SK-N-SH (cell line): ENCODE measurements at regions not wholly inside any gene's neighbourhood (a gene's known extent, or its start where the extent isn't known, plus 50 kb on each side); places are given as distances from the start of the nearest gene placed in this dataset.

Experiments used
- CTCF ChIA-PET: fragments of 300-600, 350-600 bp; formaldehyde crosslinking; extraction: SDS; loops from one replicate; lab custom pipeline; 2021; lab: Yijun Ruan, JAX
- POLR2A ChIA-PET: fragments of 350-600 bp; sonication (Branson Sonifier 250); formaldehyde crosslinking; extraction: SDS; loops from one replicate; lab custom pipeline; 2020; ENCODE audit warnings: antibody characterized with exemption, inconsistent platforms; lab: Yijun Ruan, JAX
- DNase-seq: peaks from one replicate; pipeline ENCODE4 v3.0.0; 2012
- H2AFZ ChIP-seq: fragments of 200-600 bp; sonication (generic); 2 replicates; pipeline ENCODE4 v1.8.1; 2016; ENCODE audit warnings: antibody characterized with exemption, mild to moderate bottlenecking, low read depth
- H3F3A ChIP-seq: fragments of 200-600 bp; sonication (generic); replicated peaks from 2 replicates; pipeline ENCODE3; 2016; ENCODE audit warnings: antibody characterized with exemption, mild to moderate bottlenecking; ENCODE audit not compliant: insufficient read depth
- H3K27ac ChIP-seq, 2 experiments: fragments of 200-500 bp in 1 of 2; fragments of 200-600 bp in 1 of 2; sonication (Bioruptor generic) in 1 of 2; sonication (generic), shearing (Covaris generic) in 1 of 2; 2 replicates each; pipeline versions ENCODE4 v1.5.1 to v1.6.1; 2014 to 2016; ENCODE audit warnings: low read depth in 2 of 2, inconsistent platforms in 1 of 2, low read length in 1 of 2, mild to moderate bottlenecking in 1 of 2, mixed read lengths in 1 of 2
- H3K27me3 ChIP-seq: fragments of 200-600 bp; sonication (generic), shearing (Covaris generic); 2 replicates; pipeline ENCODE4 v1.6.1; 2016; ENCODE audit warnings: mixed run types; ENCODE audit not compliant: insufficient read depth
- H3K36me3 ChIP-seq, 2 experiments: fragments of 200-500 bp in 1 of 2; fragments of 200-600 bp in 1 of 2; sonication (Bioruptor generic) in 1 of 2; sonication (generic) in 1 of 2; replicated peaks in 1 of 2; 2 replicates each; pipeline versions ENCODE3 to v1.5.1; 2014 to 2016; ENCODE audit warnings: low read length in 1 of 2, mild to moderate bottlenecking in 1 of 2; ENCODE audit not compliant: insufficient read depth in 2 of 2, control insufficient read depth in 1 of 2
- H3K4me1 ChIP-seq, 2 experiments: fragments of 200-500 bp in 1 of 2; fragments of 200-600 bp in 1 of 2; sonication (Bioruptor generic) in 1 of 2; sonication (generic), shearing (Covaris generic) in 1 of 2; 2 replicates each; pipeline versions ENCODE4 v1.5.1 to v1.6.1; 2014 to 2016; ENCODE audit warnings: low read depth in 1 of 2, low read length in 1 of 2, mixed run types in 1 of 2; ENCODE audit not compliant: insufficient read depth in 2 of 2, control insufficient read depth in 1 of 2
- H3K4me2 ChIP-seq: fragments of 200-600 bp; sonication (generic), shearing (Covaris generic); 2 replicates; pipeline ENCODE4 v1.6.1; 2017; ENCODE audit warnings: mixed run types
- H3K4me3 ChIP-seq, 2 experiments: fragments of 200-500 bp in 1 of 2; fragments of 200-600 bp in 1 of 2; sonication (Bioruptor generic) in 1 of 2; sonication (generic), shearing (Covaris generic) in 1 of 2; 2 replicates each; pipeline versions ENCODE4 v1.5.1 to v1.8.1; 2014 to 2016; ENCODE audit warnings: low read depth in 2 of 2, inconsistent platforms in 1 of 2, low read length in 1 of 2, mild to moderate bottlenecking in 1 of 2, mixed read lengths in 1 of 2, moderate library complexity in 1 of 2
- H3K79me2 ChIP-seq: fragments of 200-600 bp; sonication (generic); 2 replicates; pipeline ENCODE4 v1.8.1; 2017; ENCODE audit warnings: mild to moderate bottlenecking; ENCODE audit not compliant: insufficient read depth
- H3K9ac ChIP-seq: fragments of 200-600 bp; sonication (generic); 2 replicates; pipeline ENCODE4 v1.6.1; 2017; ENCODE audit warnings: mixed run types
- H3K9me2 ChIP-seq: fragments of 200-600 bp; sonication (generic); 2 replicates; pipeline ENCODE4 v1.6.1; 2017; ENCODE audit warnings: mixed run types
- H3K9me3 ChIP-seq: fragments of 200-600 bp; sonication (generic); 2 replicates; pipeline ENCODE4 v1.6.1; 2017; ENCODE audit warnings: mixed run types, mild to moderate bottlenecking, moderate library complexity
- H4K20me1 ChIP-seq: fragments of 200-600 bp; sonication (generic); 2 replicates; pipeline ENCODE4 v1.6.1; 2017; ENCODE audit warnings: mild to moderate bottlenecking, mixed run types; ENCODE audit not compliant: insufficient read depth
- CHD2 ChIP-seq: fragments of 150-350 bp; IDR thresholded peaks from 2 replicates; pipeline ENCODE4 v1.6.1; 2018; ENCODE audit warnings: low read length; ENCODE audit not compliant: partially characterized antibody
- ELF1 ChIP-seq: IDR thresholded peaks from 2 replicates; pipeline ENCODE4 v1.4.0; 2012
- EP300 ChIP-seq, 2 experiments: IDR thresholded peaks; 2 replicates each; pipeline versions ENCODE4 v1.4.0 to v1.6.1; 2012; ENCODE audit warnings: borderline replicate concordance in 1 of 2, low read depth in 1 of 2, low read length in 1 of 2
- EZH2phosphoT487 ChIP-seq: fragments of 200-600 bp; sonication (generic); IDR thresholded peaks from 2 replicates; pipeline ENCODE4 v1.6.1; 2017; ENCODE audit warnings: low read depth, mixed run types, mild to moderate bottlenecking, antibody characterized with exemption, moderate library complexity, borderline replicate concordance
- FOSL2 ChIP-seq: IDR thresholded peaks from 2 replicates; pipeline ENCODE4 v1.4.0; 2012; ENCODE audit warnings: low read depth, mild to moderate bottlenecking, moderate library complexity, borderline replicate concordance
- FOXJ3 ChIP-seq: sonication (generic); formaldehyde crosslinking; IDR thresholded peaks from 2 replicates; pipeline ENCODE4 v1.5.1; 2020; ENCODE audit warnings: mild to moderate bottlenecking, missing genetic modification reagents
- FOXM1 ChIP-seq: IDR thresholded peaks from 2 replicates; pipeline ENCODE4 v1.4.0; 2012; ENCODE audit warnings: low read depth, mild to moderate bottlenecking
- GABPA ChIP-seq: IDR thresholded peaks from 2 replicates; pipeline ENCODE4 v1.4.0; 2012; ENCODE audit warnings: low read depth, mild to moderate bottlenecking
- POLR2AphosphoS5 ChIP-seq: IDR thresholded peaks from 2 replicates; pipeline ENCODE4 v1.6.1; 2012; ENCODE audit warnings: low read depth, low read length
- RAD21 ChIP-seq: IDR thresholded peaks from 2 replicates; pipeline ENCODE4 v1.6.1; 2012; ENCODE audit warnings: mild to moderate bottlenecking, low read length
- RCOR1 ChIP-seq: fragments of 150-350 bp; IDR thresholded peaks from 2 replicates; pipeline ENCODE4 v1.6.1; 2017; ENCODE audit warnings: antibody characterized with exemption, low read length
- SIN3A ChIP-seq: IDR thresholded peaks from 2 replicates; pipeline ENCODE4 v1.6.1; 2012; ENCODE audit warnings: low read depth, mild to moderate bottlenecking, low read length, moderate library complexity, borderline replicate concordance
- TAF1 ChIP-seq: IDR thresholded peaks from 2 replicates; pipeline ENCODE4 v1.6.1; 2012; ENCODE audit warnings: low read depth, mild to moderate bottlenecking, low read length, moderate library complexity, borderline replicate concordance
- WGBS: methylation state at CpG from one replicate; pipeline ENCODE4 v1.1.6; 2017; ENCODE audit warnings: low lambda C conversion rate; 5-methylcytosine and 5-hydroxymethylcytosine counted together
- TF ChIP-seq, protein P1 (sequence below): IDR thresholded peaks from 2 replicates; pipeline ENCODE4; 2012
- TF ChIP-seq, protein P2 (sequence below): IDR thresholded peaks from 2 replicates; pipeline ENCODE4 v1.4.0; 2012; ENCODE audit warnings: low read depth
- TF ChIP-seq, protein P3 (sequence below): fragments of 150-350 bp; IDR thresholded peaks from 2 replicates; pipeline ENCODE4 v1.6.1; 2016; ENCODE audit warnings: mild to moderate bottlenecking, low read depth, low read length
- TF ChIP-seq, protein P4 (sequence below): IDR thresholded peaks from 2 replicates; pipeline ENCODE4 v1.4.0; 2012; ENCODE audit warnings: low read depth, borderline replicate concordance
- TF ChIP-seq, protein P5 (sequence below): fragments of 200-600 bp; sonication (generic); IDR thresholded peaks from 2 replicates; pipeline ENCODE4 v1.6.1; 2017; ENCODE audit warnings: antibody characterized with exemption, mild to moderate bottlenecking, moderate library complexity

DNA sequence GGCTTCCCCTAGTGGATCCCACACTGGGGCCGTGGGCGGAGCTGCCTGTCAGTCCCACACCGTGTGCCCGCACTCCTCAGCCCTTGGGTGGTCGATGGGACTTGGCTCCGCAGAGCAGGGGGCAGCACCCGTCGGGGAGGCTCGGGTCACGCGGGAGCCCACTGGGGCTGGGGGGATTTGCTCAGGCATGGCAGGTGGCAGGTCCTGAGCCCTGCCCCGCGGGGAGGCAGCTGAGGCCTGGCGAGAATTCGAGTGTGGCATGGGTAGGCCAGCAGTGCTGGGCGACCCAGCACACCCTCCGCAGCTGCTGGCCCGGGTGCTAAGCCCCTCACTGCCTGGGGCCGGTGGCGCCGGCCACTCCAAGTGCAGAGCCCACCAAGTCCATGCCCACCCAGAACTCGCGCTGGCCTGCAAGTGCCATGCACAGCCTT, 481.7 kb upstream of the PRR20A start:
- Histone ChIP-seq H2AFZ (no peak overlapping the region), H3K9ac (no peak overlapping the region), H4K20me1 (no peaks in the 10 kb centered on the region), H3K36me3 (no peaks in the 10 kb centered on the region)
- WGBS: 68% methylated on average over 10 of the region's 23 CpGs
- ChIA-PET POLR2A (no interaction called here), CTCF (no interaction called here)
- no peak for TF ChIP-seq CHD2
- TF ChIP-seq, all 33 proteins: peak for 0
- H3K4me2 ChIP-seq: no peak overlapping the region
- no peak overlapping the region for H3K4me3 ChIP-seq
- no peak overlapping the region for H3K27ac ChIP-seq
- H3K27me3 ChIP-seq: no peaks in the 10 kb centered on the region
- H3K4me1 ChIP-seq: no peaks in the 10 kb centered on the region
- H3K79me2 ChIP-seq: no peaks in the 10 kb centered on the region
- no peaks in the 10 kb centered on the region for H3K9me3 ChIP-seq
- no peaks in the 10 kb centered on the region for H3K9me2 ChIP-seq
- DNase-seq: no peak
- H3F3A ChIP-seq: no peaks in the 10 kb centered on the region

DNA sequence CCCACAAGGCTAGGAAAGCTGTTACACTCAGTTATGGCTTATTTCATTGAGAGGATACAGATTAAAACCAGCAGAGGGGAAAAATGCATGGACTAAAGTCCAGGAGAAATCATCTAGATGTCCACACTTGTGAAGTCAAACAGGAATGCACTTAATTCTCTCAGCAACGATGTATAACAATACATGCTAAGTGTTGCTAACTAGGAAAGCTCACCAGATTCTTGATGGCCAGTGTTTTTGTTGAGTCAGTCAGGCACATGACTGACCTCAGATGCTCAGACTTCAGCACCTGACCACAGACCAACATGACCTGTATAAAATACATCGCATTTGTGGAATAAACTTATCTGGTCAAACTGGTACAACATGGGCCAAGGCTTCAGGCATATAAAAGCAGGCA, 470.2 kb upstream of the PRR20A start:
- Histone ChIP-seq H3K9me2 (no peaks in the 10 kb centered on the region; the same call in 1 of the 2 replicates), H4K20me1 (no peaks in the 10 kb centered on the region), H3K9me3 (no peaks in the 10 kb centered on the region), H3K79me2 (no peaks in the 10 kb centered on the region), H3K9ac (no peak overlapping the region), H3K4me3 (no peak overlapping the region), H3K27me3 (no peaks in the 10 kb centered on the region), H3F3A (no peaks in the 10 kb centered on the region), H3K27ac (no peak overlapping the region), H3K4me2 (no peak overlapping the region), H3K4me1 (no peaks in the 10 kb centered on the region), H2AFZ (no peak overlapping the region), H3K36me3 (no peaks in the 10 kb centered on the region)
- POLR2A ChIA-PET: no interaction called here
- TF ChIP-seq, protein P1, sequence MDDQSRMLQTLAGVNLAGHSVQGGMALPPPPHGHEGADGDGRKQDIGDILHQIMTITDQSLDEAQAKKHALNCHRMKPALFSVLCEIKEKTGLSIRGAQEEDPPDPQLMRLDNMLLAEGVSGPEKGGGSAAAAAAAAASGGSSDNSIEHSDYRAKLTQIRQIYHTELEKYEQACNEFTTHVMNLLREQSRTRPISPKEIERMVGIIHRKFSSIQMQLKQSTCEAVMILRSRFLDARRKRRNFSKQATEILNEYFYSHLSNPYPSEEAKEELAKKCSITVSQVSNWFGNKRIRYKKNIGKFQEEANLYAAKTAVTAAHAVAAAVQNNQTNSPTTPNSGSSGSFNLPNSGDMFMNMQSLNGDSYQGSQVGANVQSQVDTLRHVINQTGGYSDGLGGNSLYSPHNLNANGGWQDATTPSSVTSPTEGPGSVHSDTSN: no peak
- TF ChIP-seq, protein P2, sequence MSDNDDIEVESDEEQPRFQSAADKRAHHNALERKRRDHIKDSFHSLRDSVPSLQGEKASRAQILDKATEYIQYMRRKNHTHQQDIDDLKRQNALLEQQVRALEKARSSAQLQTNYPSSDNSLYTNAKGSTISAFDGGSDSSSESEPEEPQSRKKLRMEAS: no peak
- no peak for TF ChIP-seq FOXJ3
- TF ChIP-seq FOSL2: no peak
- TF ChIP-seq, protein P3, sequence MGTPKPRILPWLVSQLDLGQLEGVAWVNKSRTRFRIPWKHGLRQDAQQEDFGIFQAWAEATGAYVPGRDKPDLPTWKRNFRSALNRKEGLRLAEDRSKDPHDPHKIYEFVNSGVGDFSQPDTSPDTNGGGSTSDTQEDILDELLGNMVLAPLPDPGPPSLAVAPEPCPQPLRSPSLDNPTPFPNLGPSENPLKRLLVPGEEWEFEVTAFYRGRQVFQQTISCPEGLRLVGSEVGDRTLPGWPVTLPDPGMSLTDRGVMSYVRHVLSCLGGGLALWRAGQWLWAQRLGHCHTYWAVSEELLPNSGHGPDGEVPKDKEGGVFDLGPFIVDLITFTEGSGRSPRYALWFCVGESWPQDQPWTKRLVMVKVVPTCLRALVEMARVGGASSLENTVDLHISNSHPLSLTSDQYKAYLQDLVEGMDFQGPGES: no peak
- TF ChIP-seq TAF1: no peak
- TF ChIP-seq CHD2: no peak
- no peak for TF ChIP-seq ELF1
- TF ChIP-seq RAD21: no peak
- no peak for TF ChIP-seq EP300 (IDR thresholded peaks at IDR 0.05; ENCODE audit: borderline replicate concordance in 1 of 2, low read depth in 1 of 2, low read length in 1 of 2)
- TF ChIP-seq, protein P4, sequence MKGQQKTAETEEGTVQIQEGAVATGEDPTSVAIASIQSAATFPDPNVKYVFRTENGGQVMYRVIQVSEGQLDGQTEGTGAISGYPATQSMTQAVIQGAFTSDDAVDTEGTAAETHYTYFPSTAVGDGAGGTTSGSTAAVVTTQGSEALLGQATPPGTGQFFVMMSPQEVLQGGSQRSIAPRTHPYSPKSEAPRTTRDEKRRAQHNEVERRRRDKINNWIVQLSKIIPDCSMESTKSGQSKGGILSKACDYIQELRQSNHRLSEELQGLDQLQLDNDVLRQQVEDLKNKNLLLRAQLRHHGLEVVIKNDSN: no peak
- no peak for TF ChIP-seq SIN3A
- no peak for TF ChIP-seq EZH2phosphoT487
- TF ChIP-seq POLR2AphosphoS5: no peak
- no peak for TF ChIP-seq FOXM1
- no peak for TF ChIP-seq RCOR1
- no peak for TF ChIP-seq GABPA
- TF ChIP-seq, protein P5, sequence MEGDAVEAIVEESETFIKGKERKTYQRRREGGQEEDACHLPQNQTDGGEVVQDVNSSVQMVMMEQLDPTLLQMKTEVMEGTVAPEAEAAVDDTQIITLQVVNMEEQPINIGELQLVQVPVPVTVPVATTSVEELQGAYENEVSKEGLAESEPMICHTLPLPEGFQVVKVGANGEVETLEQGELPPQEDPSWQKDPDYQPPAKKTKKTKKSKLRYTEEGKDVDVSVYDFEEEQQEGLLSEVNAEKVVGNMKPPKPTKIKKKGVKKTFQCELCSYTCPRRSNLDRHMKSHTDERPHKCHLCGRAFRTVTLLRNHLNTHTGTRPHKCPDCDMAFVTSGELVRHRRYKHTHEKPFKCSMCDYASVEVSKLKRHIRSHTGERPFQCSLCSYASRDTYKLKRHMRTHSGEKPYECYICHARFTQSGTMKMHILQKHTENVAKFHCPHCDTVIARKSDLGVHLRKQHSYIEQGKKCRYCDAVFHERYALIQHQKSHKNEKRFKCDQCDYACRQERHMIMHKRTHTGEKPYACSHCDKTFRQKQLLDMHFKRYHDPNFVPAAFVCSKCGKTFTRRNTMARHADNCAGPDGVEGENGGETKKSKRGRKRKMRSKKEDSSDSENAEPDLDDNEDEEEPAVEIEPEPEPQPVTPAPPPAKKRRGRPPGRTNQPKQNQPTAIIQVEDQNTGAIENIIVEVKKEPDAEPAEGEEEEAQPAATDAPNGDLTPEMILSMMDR: no peak
- WGBS: 25% methylated on average over 2 of the region's 2 CpGs
- CTCF ChIA-PET: no interaction called here
- DNase-seq: no peak
